NCI-H1105 treated with DMSO at 0.1 percent for 48 hours (cell line): ENCODE measurements at regions not wholly inside any gene's neighbourhood (a gene's known extent, or its start where the extent isn't known, plus 50 kb on each side); places are given as distances from the start of the nearest gene placed in this dataset.

ENCODE experiments used
- DNase-seq: peaks from one replicate; lab custom pipeline; 2025; lab: John Stamatoyannopoulos, UW

DNA sequence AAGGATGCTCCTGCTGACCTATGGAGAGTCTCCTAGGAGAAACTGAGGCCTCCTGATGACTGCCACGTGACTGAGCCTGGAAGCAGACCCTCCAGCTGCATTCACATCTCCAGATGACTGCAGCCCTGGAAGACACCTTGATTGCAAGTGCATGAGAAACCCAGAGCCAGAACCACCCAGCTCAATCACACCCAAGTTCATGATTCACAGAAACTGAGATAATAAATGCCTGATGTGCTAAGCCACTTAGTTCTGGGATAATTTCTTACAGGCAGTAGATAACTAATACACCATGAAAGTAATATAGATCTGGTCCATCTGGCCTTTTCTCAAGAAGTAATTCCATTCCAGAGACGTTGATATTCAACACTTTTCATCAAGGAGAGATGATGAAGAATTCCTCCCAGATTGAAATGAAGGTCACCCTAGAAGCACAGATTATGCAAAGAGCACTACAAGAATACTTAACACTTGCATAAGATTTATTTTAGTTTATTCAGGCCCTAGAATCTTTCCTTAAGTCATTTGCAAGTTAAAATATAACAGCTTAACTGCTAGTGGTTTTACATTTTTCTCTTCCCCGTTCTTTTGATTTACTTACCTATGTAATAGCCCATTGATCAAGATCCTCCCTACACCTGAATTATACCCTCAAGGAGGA, 208.2 kb upstream of the INHBA start:
- no peak for DNase-seq

DNA sequence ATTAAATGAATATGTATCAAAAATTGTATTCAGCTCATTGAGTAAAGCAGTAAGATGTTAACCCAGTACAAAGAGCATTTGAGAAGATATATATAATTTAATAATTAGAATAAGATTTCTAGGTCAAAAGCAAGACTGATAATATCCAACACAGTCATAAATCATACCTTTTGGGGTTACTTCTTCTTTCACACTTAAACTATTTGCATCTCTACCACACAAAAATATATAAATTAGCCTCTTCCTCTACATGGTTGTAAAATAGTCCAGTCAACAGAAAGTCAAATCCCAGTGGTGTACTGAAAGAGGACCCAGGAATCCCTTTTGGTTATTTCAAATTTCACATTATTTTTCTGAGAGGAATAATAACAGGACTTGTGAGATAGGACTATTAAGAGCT, 204.6 kb upstream of the INHBA start:
- DNase-seq: no peak

DNA sequence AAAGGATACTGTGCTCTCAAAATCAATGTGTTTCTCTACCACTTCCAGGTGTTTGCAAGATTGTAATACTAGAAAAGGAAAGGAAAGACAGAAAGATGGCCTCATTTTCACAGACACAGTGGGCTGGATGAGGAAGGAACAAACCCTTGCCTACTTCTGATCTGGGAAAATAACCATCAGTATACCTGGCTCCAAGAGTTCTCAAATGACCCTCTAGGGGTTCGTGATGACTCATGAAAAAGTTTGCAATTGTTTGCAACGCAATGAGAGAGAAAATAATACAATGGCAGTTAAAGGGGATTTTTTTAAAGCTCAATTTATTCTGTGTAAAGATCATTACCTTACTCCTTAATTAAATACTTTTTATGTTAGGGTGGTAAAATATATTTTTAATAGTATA, 197.6 kb upstream of the INHBA start:
- no peak for DNase-seq

DNA sequence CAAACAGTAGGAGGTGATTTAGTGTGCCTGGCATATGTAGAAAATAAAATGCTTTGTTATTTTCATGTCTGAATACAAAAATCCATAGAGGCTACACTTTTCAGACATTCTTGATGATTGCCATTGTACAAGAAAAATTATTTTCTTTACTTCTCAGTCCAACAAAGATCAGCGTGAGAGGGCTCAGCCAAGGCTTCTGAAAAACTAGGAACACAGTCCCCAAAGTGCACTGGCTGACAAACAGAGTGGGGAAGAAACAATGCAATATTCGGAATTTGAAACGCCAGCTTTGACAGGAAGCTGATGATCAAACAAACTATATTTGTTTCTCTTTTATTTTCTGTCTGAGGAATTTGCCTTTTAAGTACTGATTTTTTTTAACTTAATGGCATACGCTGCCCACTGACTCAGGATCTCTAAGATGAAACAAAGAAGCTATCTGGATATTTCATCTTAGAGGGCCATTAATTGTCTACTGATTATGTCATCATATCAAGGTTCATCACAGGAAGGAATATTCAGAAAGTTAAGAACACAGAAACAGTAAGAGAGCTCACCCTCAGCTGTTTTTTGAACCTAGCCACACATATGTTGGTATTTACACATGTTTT, 197.0 kb upstream of the INHBA start:
- DNase-seq: no peak

- no peak for DNase-seq
Measured at GRCh38 chr7:41893656-41894055, 190.8 kb upstream of the INHBA start.

- DNase-seq: no peak
Measured at GRCh38 chr7:41892356-41893100, 189.6 kb upstream of the INHBA start.

- DNase-seq: no peak
Measured at GRCh38 chr7:41891950-41892349, 189.1 kb upstream of the INHBA start.

DNA sequence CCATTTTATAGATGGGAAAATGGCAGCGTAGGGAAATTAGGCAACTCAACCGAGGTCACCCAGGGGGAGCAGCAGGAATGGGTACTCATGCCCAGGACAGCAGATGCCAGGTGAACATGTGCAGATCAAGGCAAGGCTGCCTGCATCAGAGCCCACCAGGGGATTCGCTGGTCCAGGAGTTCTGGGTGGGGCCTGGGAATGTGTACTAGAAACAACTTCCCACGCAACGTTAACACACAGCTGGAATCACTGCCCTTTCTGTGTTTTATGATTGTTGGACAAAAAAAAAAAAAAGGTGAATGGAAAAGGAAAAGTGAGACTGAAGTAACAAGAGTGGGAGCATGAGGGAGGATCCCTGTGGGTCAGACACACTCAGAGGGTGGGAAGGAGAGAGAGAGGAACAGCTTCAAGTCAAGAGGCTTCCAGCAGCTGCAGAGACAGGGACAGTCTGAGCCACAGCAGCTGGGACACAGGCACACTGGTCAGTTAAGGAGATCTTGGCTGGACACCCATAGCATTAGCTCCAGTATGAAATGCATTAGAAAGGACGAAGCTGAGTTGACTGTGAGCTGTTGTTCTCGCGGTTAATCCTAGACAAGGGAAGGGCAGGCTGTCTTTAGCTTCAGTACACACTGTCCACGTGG, 187.9 kb upstream of the INHBA start:
- DNase-seq: no peak

DNA sequence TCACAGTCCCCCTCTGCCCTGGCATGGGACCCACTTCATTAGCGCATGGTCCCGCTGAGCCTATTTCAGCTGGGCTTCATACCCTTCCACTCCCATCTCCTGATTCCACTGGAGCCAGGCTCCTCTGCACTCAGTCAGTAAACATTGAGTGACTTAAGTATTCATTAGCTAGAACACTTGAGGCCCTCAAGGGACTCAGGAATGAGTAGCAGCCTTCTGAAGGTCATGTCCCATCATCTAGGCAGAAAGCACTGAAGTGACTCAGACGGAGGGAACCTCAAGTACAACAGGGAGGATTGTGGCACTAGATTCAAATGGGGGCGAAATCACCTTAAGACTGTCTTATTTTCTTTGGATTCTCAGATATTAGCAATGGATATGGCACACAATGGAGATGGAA, 186.6 kb upstream of the INHBA start:
- DNase-seq: no peak

GRCh38 chr7:41889040-41889439, 186.2 kb upstream of the INHBA start:
- DNase-seq: no peak

DNA sequence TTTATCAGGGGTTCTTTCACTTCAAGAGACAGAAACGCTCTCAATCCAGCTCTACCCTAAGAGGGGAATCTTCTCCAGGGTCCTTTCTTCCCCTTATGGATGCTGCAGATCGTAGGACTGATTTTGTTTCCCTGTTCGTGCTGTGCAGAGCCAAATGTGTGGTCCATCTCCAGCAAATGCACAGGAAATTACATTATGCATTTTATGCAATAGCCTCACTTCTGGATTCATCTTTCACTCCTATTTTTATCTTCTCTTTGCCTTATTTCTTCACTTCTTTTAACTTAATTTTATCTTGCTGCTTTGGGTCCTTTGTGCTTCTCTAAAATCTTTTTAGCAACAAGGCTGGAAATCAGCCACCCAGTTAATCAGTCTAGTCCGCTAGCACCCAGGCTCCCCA, 184.5 kb upstream of the INHBA start:
- no peak for DNase-seq

- no peak for DNase-seq
Measured at GRCh38 chr7:41886901-41887311, 184.0 kb upstream of the INHBA start.

DNA sequence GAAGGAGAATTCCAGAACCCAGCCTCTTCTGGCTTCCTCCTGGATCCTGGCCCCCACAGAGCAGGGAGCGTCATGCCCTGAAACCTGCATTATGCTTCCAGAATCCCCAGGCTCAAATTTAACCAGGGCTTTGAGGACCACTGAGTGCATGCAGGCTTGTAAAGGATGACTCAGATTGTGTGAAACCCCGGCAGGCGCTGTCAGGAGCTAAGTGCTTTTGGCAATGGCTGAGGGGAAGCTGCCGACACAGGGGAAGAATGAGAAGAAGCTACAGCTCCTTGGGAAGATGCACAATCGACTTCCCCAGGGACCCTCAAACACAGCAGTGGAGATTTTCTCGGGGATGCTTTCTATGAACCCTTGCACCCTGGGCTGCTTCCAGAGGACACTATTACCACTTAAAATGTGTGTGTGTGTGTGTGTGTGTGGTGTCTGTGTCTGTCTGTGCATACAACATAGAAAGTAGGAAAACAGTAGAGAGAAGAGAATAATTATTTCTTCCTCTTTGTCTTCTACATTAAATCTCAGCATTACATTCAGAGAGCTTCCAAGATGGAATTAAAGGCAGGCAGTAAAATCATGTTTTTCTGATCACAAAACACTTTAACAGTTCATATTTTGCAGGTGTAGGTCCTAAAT, 183.5 kb upstream of the INHBA start:
- no peak for DNase-seq

DNA sequence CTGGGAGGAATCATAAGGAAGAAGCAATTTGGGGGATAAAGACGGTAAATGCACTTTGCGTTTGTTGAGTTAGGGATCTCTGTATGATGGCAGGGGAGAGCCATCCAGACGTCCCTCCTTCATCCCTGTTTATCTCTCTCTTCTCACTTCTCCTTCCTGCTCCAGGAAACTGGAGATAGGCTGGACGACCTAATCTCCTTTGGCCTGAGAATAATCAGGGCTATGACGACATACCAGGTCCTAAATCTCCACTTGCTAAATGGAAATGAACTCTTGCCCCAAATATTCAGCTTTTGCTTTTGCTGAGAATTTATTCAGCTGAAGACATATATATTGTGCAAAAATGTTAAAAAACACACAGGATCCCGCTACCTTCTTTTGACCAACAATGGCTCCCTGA, 182.9 kb upstream of the INHBA start:
- no peak for DNase-seq

DNA sequence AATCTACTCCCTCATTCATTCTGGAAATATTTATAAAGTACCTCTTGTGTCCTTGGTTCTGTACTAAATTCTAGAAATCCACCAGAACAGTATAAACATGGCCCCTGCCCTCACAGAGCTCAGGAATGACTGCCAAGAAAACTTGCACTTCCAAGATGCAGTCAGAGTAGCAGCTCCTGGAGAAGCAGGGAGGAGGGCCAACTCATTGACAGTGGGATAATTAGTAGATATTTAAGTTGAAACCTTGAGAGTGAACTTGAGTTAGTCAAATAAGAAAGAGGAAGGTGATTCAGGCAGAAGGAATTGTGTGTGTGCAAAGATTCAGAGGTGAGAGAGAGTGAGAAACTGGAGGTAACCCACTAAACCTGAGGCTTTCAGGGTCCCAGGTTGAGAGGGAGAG, 182.2 kb upstream of the INHBA start:
- no peak for DNase-seq

GRCh38 chr7:41882745-41883420, 180.0 kb upstream of the INHBA start:
- DNase-seq: no peak

DNA sequence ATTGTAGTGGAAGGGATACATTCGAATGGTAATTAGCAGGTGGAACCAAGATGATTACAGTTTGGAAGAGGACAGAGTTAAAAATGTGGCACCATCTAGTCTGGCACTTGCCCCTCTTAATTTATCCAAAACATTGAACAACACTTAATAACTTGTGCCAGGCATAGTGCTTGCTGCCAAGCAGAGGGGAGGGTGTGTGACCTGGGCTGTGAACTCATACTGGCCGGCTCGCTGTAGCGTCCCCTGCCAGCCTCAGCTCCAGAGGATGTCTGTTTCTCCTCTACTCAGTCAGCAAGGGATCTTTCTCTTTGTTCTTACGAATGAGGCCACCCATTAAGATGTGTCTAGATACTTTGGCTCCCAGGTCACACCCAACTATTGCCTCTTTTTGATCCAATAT, 179.4 kb upstream of the INHBA start:
- DNase-seq: no peak

GRCh38 chr7:41881331-41882130, 178.6 kb upstream of the INHBA start:
- DNase-seq: no peak

GRCh38 chr7:41880107-41880506, 177.2 kb upstream of the INHBA start:
- DNase-seq: no peak

DNA sequence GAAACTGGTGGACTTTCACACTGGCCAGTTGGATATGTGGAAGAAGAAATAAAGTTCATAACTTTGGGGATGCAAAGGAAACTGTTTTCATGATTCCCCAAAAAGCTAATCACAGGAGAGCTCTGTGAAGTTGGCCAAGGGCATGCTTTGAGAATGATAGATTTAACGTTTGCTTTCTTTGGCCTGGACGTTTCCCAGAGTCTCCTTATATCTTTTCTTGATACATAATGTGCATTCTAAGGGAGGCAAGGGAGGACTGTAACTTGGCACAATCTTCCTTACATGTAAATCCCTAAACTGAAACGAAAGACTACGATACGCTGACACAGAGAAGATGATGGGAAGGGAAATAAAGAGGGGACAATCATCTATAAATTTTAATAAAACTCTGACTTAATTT, 176.5 kb upstream of the INHBA start:
- no peak for DNase-seq
